Ectodermal cell (in vitro differentiated cells): ENCODE measurements at regions not wholly inside any gene's neighbourhood (a gene's known extent, or its start where the extent isn't known, plus 50 kb on each side); places are given as distances from the start of the nearest gene placed in this dataset.
"Not testable (repeated sequence)": the region's sequence is repeated elsewhere in the genome, so short reads cannot be mapped to it uniquely, and the experiment has no call there.

Experiments
- H3K27ac ChIP-seq: 2 replicates; pipeline ENCODE4 v1.7.0; 2013; ENCODE audit warnings: mild to moderate bottlenecking, low read depth, low read length; ENCODE audit not compliant: insufficient read depth, poor library complexity, severe bottlenecking
- H3K27me3 ChIP-seq: 2 replicates; pipeline ENCODE4 v1.7.0; 2013; ENCODE audit warnings: mild to moderate bottlenecking, low read length; ENCODE audit not compliant: insufficient read depth, control insufficient read depth, poor library complexity, severe bottlenecking
- H3K36me3 ChIP-seq: one replicate; pipeline ENCODE4 v1.7.0; 2013; ENCODE audit warnings: low read length; ENCODE audit not compliant: control insufficient read depth, insufficient read depth
- H3K4me1 ChIP-seq: one replicate; pipeline ENCODE4 v1.7.0; 2013; ENCODE audit warnings: low read length; ENCODE audit not compliant: control insufficient read depth, insufficient read depth
- H3K4me3 ChIP-seq: 2 replicates; pipeline ENCODE4 v1.7.0; 2013; ENCODE audit warnings: low read depth, low read length, control low read depth; ENCODE audit not compliant: insufficient read depth
- H3K9me3 ChIP-seq: 2 replicates; pipeline ENCODE4 v1.7.0; 2013; ENCODE audit warnings: mild to moderate bottlenecking, low read length, moderate library complexity; ENCODE audit not compliant: control insufficient read depth
- WGBS, 2 experiments: methylation state at CpG; one replicate each; pipeline ENCODE4 v1.1.7; 2013; ENCODE audit warnings: missing lambda C conversion rate in 2 of 2; 5-methylcytosine and 5-hydroxymethylcytosine counted together

GRCh38 chr22:49698616-49699015 lies 129.1 kb downstream of the BRD1 start:
- not testable (repeated sequence) for H3K36me3 ChIP-seq, H3K4me3 ChIP-seq, H3K4me1 ChIP-seq, H3K27ac ChIP-seq, H3K9me3 ChIP-seq, H3K27me3 ChIP-seq
- whole genome bisulfite sequencing, 2 experiments, result 92 to 96% methylated on average over 7 of the region's 7 CpGs

GRCh38 chr22:49697047-49697446 lies 130.6 kb downstream of the BRD1 start:
- Histone ChIP-seq H3K36me3 (no peaks in the 10 kb centered on the region), H3K4me1 (no peaks in the 10 kb centered on the region), H3K4me3 (no peak overlapping the region), H3K9me3 (no peaks in the 10 kb centered on the region), H3K27ac (no peak overlapping the region), H3K27me3 (no peaks in the 10 kb centered on the region)
- WGBS, 2 experiments, result 90 to 92% methylated on average over 3 of the region's 3 CpGs

GRCh38 chr22:49694462-49695260 lies 133.0 kb downstream of the BRD1 start:
- Histone ChIP-seq H3K4me3 (no peak overlapping the region), H3K27ac (no peak overlapping the region), H3K9me3 (no peaks in the 10 kb centered on the region), H3K4me1 (no peaks in the 10 kb centered on the region), H3K36me3 (no peaks in the 10 kb centered on the region), H3K27me3 (no peaks in the 10 kb centered on the region)
- WGBS, 2 experiments, result 89 to 90% methylated on average over 9 of the region's 9 CpGs

GRCh38 chr22:49693848-49694247 lies 133.8 kb downstream of the BRD1 start:
- no peak overlapping the region for H3K4me3 ChIP-seq
- no peaks in the 10 kb centered on the region for H3K4me1 ChIP-seq
- WGBS, 2 experiments, result 91 to 92% methylated on average over 10 of the region's 10 CpGs
- no peaks in the 10 kb centered on the region for H3K9me3 ChIP-seq
- H3K27ac ChIP-seq, result no peak overlapping the region
- H3K36me3 ChIP-seq, result no peaks in the 10 kb centered on the region
- H3K27me3 ChIP-seq, result no peaks in the 10 kb centered on the region

- H3K4me3 ChIP-seq, result no peak overlapping the region
Observed at GRCh38 chr22:49693416-49693815, 134.3 kb downstream of the BRD1 start.

GRCh38 chr22:49692499-49693225 lies 135.0 kb downstream of the BRD1 start:
- H3K36me3 ChIP-seq, result no peaks in the 10 kb centered on the region
- no peaks in the 10 kb centered on the region for H3K4me1 ChIP-seq
- no peaks in the 10 kb centered on the region for H3K27me3 ChIP-seq
- 88 to 89% methylated on average over 18 of the region's 18 CpGs for WGBS, 2 experiments
- no peak overlapping the region for H3K27ac ChIP-seq
- no peak overlapping the region for H3K4me3 ChIP-seq
- no peaks in the 10 kb centered on the region for H3K9me3 ChIP-seq

More at GRCh38 chr22:49693416-49693815, 134.3 kb downstream of the BRD1 start:
- WGBS, 2 experiments, result 88% methylated on average over 11 of the region's 11 CpGs
- H3K9me3 ChIP-seq, result no peaks in the 10 kb centered on the region
- no peaks in the 10 kb centered on the region for H3K27me3 ChIP-seq
- H3K36me3 ChIP-seq, result no peaks in the 10 kb centered on the region
- H3K27ac ChIP-seq, result no peak overlapping the region
- no peaks in the 10 kb centered on the region for H3K4me1 ChIP-seq

GRCh38 chr22:49691256-49691655 lies 136.4 kb downstream of the BRD1 start:
- Histone ChIP-seq H3K4me1 (no peaks in the 10 kb centered on the region), H3K36me3 (no peaks in the 10 kb centered on the region), H3K4me3 (no peak overlapping the region), H3K27ac (no peak overlapping the region), H3K27me3 (no peaks in the 10 kb centered on the region), H3K9me3 (no peaks in the 10 kb centered on the region)
- 78 to 79% methylated on average over 3 of the region's 3 CpGs for WGBS, 2 experiments

- WGBS, 2 experiments, result 92% methylated on average over 16 of the region's 16 CpGs
- Histone ChIP-seq H3K4me1 (no peaks in the 10 kb centered on the region), H3K27me3 (no peaks in the 10 kb centered on the region), H3K36me3 (no peaks in the 10 kb centered on the region), H3K9me3 (no peaks in the 10 kb centered on the region), H3K27ac (no peak overlapping the region), H3K4me3 (no peak overlapping the region)
Observed at GRCh38 chr22:49690454-49690853, 137.2 kb downstream of the BRD1 start.

GRCh38 chr22:49689858-49690257 lies 137.8 kb downstream of the BRD1 start:
- Histone ChIP-seq H3K9me3 (no peaks in the 10 kb centered on the region), H3K4me3 (no peak overlapping the region), H3K4me1 (no peaks in the 10 kb centered on the region), H3K27ac (no peak overlapping the region), H3K27me3 (no peaks in the 10 kb centered on the region), H3K36me3 (no peaks in the 10 kb centered on the region)
- WGBS, 2 experiments, result 90 to 92% methylated on average over 11 of the region's 11 CpGs

GRCh38 chr22:49689255-49689770 lies 138.4 kb downstream of the BRD1 start:
- H3K9me3 ChIP-seq, result no peaks in the 10 kb centered on the region
- H3K4me1 ChIP-seq, result no peaks in the 10 kb centered on the region
- H3K27me3 ChIP-seq, result no peaks in the 10 kb centered on the region
- 89 to 92% methylated on average over 5 of the region's 5 CpGs for WGBS, 2 experiments
- no peak overlapping the region for H3K27ac ChIP-seq
- no peaks in the 10 kb centered on the region for H3K36me3 ChIP-seq
- no peak overlapping the region for H3K4me3 ChIP-seq
